ENCODE measurements at regions not wholly inside any gene's neighbourhood (a gene's known extent, or its start where the extent isn't known, plus 50 kb on each side); places are given as distances from the start of the nearest gene placed in this dataset.

DNA sequence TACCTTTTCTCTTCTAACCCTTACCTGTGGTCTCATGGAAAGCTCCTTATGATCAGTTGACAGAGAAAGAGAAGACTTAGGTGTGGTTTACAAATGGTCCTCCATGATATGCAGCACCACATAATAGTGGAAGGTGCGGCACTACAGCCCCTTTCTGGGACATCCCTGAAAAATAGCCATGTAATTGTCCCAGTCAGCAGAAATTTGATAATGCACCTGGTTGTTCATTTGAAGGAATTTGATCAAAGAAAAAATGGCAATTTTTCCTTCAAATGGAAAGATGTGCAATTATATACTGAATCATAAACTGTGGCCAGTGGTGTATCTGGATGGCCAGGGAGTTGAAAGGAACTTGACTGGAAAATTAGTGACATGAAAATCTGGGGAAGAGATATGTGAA lies 293.6 kb upstream of the PCDH20 start:
- Histone ChIP-seq H4K8ac (ENCODE audit: low read depth in 2 of 2, low read length in 2 of 2) (no peak overlapping the region), H3K4me3 (ENCODE audit: insufficient read depth, low read depth, low read length) (no peak overlapping the region), H3K9me1 (ENCODE audit: insufficient read depth, low read length) (no peaks in the 10 kb centered on the region), H4K91ac (ENCODE audit: insufficient read depth, low read depth, low read length) (no peak overlapping the region), H2BK5ac (ENCODE audit: low read depth, low read length, poor library complexity, severe bottlenecking) (no peak overlapping the region), H3K23ac (ENCODE audit: low read depth, low read length) (no peak overlapping the region), H3K27me3 (ENCODE audit: control insufficient read depth, insufficient read depth, low read length) (no peaks in the 10 kb centered on the region), H3K14ac (replicated peaks; ENCODE audit: low read depth, low read length) (no peak overlapping the region), H3K79me1 (ENCODE audit: low read depth in 1 of 2, low read length in 2 of 2) (no peaks in the 10 kb centered on the region), H3K9ac (ENCODE audit: low read depth, low read length) (no peak overlapping the region), H3K36me3 (ENCODE audit: control insufficient read depth, insufficient read depth, low read length) (no peaks in the 10 kb centered on the region), H2BK20ac (ENCODE audit: low read depth, low read length) (no peak overlapping the region), H2BK15ac (ENCODE audit: low read depth, low read length) (no peak overlapping the region), H2AFZ (replicated peaks; ENCODE audit: low read length, poor library complexity) (no peak overlapping the region), H3K18ac (ENCODE audit: low read depth, low read length) (no peak overlapping the region), H3K4me2 (ENCODE audit: low read depth, low read length) (no peak overlapping the region), H3K9me3 (ENCODE audit: control insufficient read depth, insufficient read depth, low read length) (peaks cover 9% of the 10 kb centered on the region; the same call in 1 of the 2 replicates), H3K56ac (ENCODE audit: extremely low read depth, insufficient read depth, low read length) (no peak overlapping the region), H3K4ac (ENCODE audit: low read depth, low read length) (no peak overlapping the region), H3K27ac (ENCODE audit: insufficient read depth, low read length) (no peak overlapping the region), H3K4me1 (ENCODE audit: control insufficient read depth, insufficient read depth, low read length) (no peaks in the 10 kb centered on the region), H4K5ac (ENCODE audit: low read depth, low read length) (no peak overlapping the region), H4K20me1 (ENCODE audit: insufficient read depth, low read length) (no peaks in the 10 kb centered on the region), H2AK9ac (replicated peaks; ENCODE audit: low read depth, low read length, poor library complexity) (no peak overlapping the region), H2BK120ac (ENCODE audit: low read depth, low read length) (no peak overlapping the region), H2AK5ac (ENCODE audit: low read depth, low read length) (no peak overlapping the region)
- no CpG with 5 or more reads among the region's 1 CpG for WGBS, 2 experiments (ENCODE audit: extremely low coverage in 2 of 2, insufficient read length in 1 of 2)
- TF ChIP-seq MAZ (IDR thresholded peaks at IDR 0.05; ENCODE audit: borderline replicate concordance, low read depth, low read length), result no peak
- peak; percentile 35; the same call in 1 of the 2 replicates for TF ChIP-seq MAFK (IDR thresholded peaks at IDR 0.05; ENCODE audit: low read depth, low read length)
- ATAC-seq (ENCODE audit: low read depth) (no peak), DNase-seq (no peak)
- intact Hi-C loops (cut with micrococcal nuclease) (no loop called here), in situ Hi-C loops (cut with MboI; ENCODE audit: low sequenced_read_pairs) (no loop called here), dilution Hi-C loops (cut with HindIII; ENCODE audit: low sequenced_read_pairs, unreplicated experiment) (no loop called here)
- no TSS peak for BruUV-seq (replicated peaks)
- CTCF ChIA-PET, result no interaction called here
- POLR2A ChIA-PET (ENCODE audit: unreplicated experiment), result no interaction called here
